ENCODE measurements at regions not wholly inside any gene's neighbourhood (a gene's known extent, or its start where the extent isn't known, plus 50 kb on each side); places are given as distances from the start of the nearest gene placed in this dataset.
"Not testable (repeated sequence)": the region's sequence is repeated elsewhere in the genome, so short reads cannot be mapped to it uniquely, and the experiment has no call there.

- DNase-seq (ENCODE audit: low read depth in 2 of 2) = no peak
These were observed 300.4 kb downstream of the MAN2A1 start for GRCh38 chr5:109989994-109990722.

GRCh38 chr5:109990723-109991359 is 301.1 kb downstream of the MAN2A1 start:
- DNase-seq (ENCODE audit: low read depth in 2 of 2) = no peak

- no peak for DNase-seq (ENCODE audit: low read depth in 2 of 2)
These were observed 302.7 kb downstream of the MAN2A1 start for GRCh38 chr5:109992264-109992915.

GRCh38 chr5:109994135-109994534 is 304.4 kb downstream of the MAN2A1 start:
- DNase-seq (ENCODE audit: low read depth in 2 of 2) = no peak

- DNase-seq (ENCODE audit: low read depth in 2 of 2) = no peak
These were observed 306.5 kb downstream of the MAN2A1 start for GRCh38 chr5:109996246-109996645.

GRCh38 chr5:109997161-109997560 is 307.4 kb downstream of the MAN2A1 start:
- DNase-seq (ENCODE audit: low read depth in 2 of 2) = no peak

- no peak for DNase-seq (ENCODE audit: low read depth in 2 of 2)
These were observed 308.5 kb downstream of the MAN2A1 start for GRCh38 chr5:109998208-109998607.

GRCh38 chr5:109998726-109999125 is 309.0 kb downstream of the MAN2A1 start:
- no peak for DNase-seq (ENCODE audit: low read depth in 2 of 2)

- no peak for DNase-seq (ENCODE audit: low read depth in 2 of 2)
These were observed 311.9 kb downstream of the MAN2A1 start for GRCh38 chr5:110001648-110002047.

- no peak for DNase-seq (ENCODE audit: low read depth in 2 of 2)
These were observed 312.9 kb downstream of the MAN2A1 start for GRCh38 chr5:110002652-110003051.

GRCh38 chr5:110005907-110006562 is 316.3 kb downstream of the MAN2A1 start:
- DNase-seq (ENCODE audit: low read depth in 2 of 2) = not testable (repeated sequence)

GRCh38 chr5:110007101-110007500 is 317.4 kb downstream of the MAN2A1 start:
- DNase-seq (ENCODE audit: low read depth in 2 of 2) = no peak

GRCh38 chr5:110008131-110008530 is 318.4 kb downstream of the MAN2A1 start:
- no peak for DNase-seq (ENCODE audit: low read depth in 2 of 2)

GRCh38 chr5:110012145-110012544 is 322.4 kb downstream of the MAN2A1 start:
- DNase-seq (ENCODE audit: low read depth in 2 of 2) = no peak

- no peak for DNase-seq (ENCODE audit: low read depth in 2 of 2)
These were observed 323.3 kb downstream of the MAN2A1 start for GRCh38 chr5:110013017-110013416.

GRCh38 chr5:110017854-110018253 is 328.1 kb downstream of the MAN2A1 start:
- no peak for DNase-seq (ENCODE audit: low read depth in 2 of 2)

- no peak for DNase-seq (ENCODE audit: low read depth in 2 of 2)
These were observed 328.8 kb downstream of the MAN2A1 start for GRCh38 chr5:110018509-110018908.

GRCh38 chr5:110019119-110019518 is 329.4 kb downstream of the MAN2A1 start:
- no peak for DNase-seq (ENCODE audit: low read depth in 2 of 2)

- no peak for DNase-seq (ENCODE audit: low read depth in 2 of 2)
These were observed 330.1 kb downstream of the MAN2A1 start for GRCh38 chr5:110019780-110020179.

- DNase-seq (ENCODE audit: low read depth in 2 of 2) = no peak
These were observed 331.5 kb downstream of the MAN2A1 start for GRCh38 chr5:110021251-110021650.

GRCh38 chr5:110025160-110025559 is 335.4 kb downstream of the MAN2A1 start:
- no peak for DNase-seq (ENCODE audit: low read depth in 2 of 2)

- no peak for DNase-seq (ENCODE audit: low read depth in 2 of 2)
These were observed 338.0 kb downstream of the MAN2A1 start for GRCh38 chr5:110027527-110028322.

All from stimulated activated CD4-positive, alpha-beta T cell treated with anti-CD3 and anti-CD28 coated beads, Interleukin-1b, Interleukin-23, amount 100 ng/mL, for 4 hours (primary cell).